GM12892 (cell line): ENCODE measurements at regions not wholly inside any gene's neighbourhood (a gene's known extent, or its start where the extent isn't known, plus 50 kb on each side); places are given as distances from the start of the nearest gene placed in this dataset.
"Not testable (repeated sequence)": the region's sequence is repeated elsewhere in the genome, so short reads cannot be mapped to it uniquely, and the experiment has no call there.

Experiments
- DNase-seq: peaks from one replicate; pipeline ENCODE4 v3.0.0; 2011; ENCODE audit not compliant: insufficient read length
- FAIRE-seq: peaks from 2 replicates; lab custom pipeline; 2011; peaks lifted over from hg19 to GRCh38; lab: Jason Lieb, UNC
- POLR2A ChIP-seq: IDR thresholded peaks from 2 replicates; pipeline ENCODE4 v1.6.1; 2011; ENCODE audit warnings: low read depth, low read length, control low read depth
- POLR2AphosphoS5 ChIP-seq: IDR thresholded peaks from 2 replicates; pipeline ENCODE4 v1.6.1; 2011; ENCODE audit warnings: low read depth, low read length, control low read depth
- TAF1 ChIP-seq: IDR thresholded peaks from 2 replicates; pipeline ENCODE4 v1.6.1; 2011; ENCODE audit warnings: low read depth, mild to moderate bottlenecking, control low read depth, low read length, borderline replicate concordance

DNA sequence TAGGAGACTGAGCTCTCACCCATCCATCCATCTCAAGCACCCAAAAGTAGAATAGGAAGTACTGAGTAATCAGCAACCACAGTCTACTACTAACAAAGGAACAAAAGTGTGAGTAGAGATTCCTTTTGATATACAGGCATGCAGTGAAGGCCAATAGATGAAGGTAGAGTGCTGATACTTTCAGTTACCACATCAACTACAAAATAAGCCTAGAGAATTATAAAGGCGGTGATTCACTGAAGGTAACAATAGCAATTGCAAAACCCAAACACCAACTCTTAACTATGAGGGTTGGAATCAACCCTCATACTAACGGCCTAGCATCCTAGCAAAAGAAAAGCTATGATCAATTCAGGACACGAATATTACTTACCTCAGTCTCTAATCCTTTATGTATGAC is 992.6 kb downstream of the DNAH5 start:
- no peak for FAIRE-seq
- TF ChIP-seq TAF1 (no peak), POLR2A (no peak), POLR2AphosphoS5 (no peak)
- DNase-seq = no peak

GRCh38 chr5:12947379-12947778 is 997.1 kb downstream of the DNAH5 start:
- TF ChIP-seq TAF1 (no peak), POLR2A (no peak), POLR2AphosphoS5 (no peak)
- no peak for FAIRE-seq
- no peak for DNase-seq

DNA sequence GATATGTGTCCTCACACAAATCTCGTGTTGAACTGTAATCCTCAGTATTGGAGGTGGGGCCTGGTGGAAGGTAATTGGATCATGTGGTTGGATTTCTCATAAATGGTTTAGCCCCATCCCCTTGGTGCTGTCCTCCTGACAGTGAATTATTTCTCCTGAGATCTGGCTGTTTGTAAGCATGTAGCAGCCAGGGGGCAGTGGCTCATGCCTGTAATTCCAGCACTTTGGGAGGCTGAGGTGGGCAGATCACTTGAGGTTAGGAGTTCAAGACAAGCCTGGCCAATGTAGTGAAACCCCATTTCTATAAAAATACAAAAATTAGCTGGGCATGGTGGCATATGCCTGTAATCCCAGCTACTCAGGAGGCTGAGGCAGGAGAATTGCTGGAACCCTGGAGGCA is 999.0 kb downstream of the DNAH5 start:
- FAIRE-seq, DNase-seq: not testable (repeated sequence)

- DNase-seq = no peak
- FAIRE-seq = no peak
These were observed 1008.3 kb downstream of the DNAH5 start for GRCh38 chr5:12936221-12936620.

DNA sequence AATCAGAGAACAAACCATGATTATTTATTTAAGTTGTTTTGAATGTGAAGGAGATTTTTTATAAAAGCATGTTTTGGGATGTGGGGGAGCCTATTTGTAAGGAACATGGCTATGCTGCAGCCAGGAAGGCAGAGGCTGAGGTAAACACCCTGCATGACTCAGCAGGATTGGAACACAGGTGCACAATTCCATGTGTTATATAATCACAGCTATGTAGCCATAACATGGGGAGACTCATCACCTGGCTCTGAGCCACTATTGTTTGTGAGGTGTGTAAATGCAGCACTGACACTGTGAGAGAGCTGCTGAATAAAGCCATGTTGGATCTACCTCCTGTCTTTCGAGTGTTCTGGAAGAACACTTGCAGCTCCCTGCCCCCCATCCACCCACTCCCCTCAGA is 1009.8 kb downstream of the DNAH5 start:
- no peak for DNase-seq
- TF ChIP-seq TAF1 = no peak
- TF ChIP-seq POLR2A = no peak
- TF ChIP-seq POLR2AphosphoS5 = no peak
- FAIRE-seq = no peak

More at GRCh38 chr5:12936221-12936620, 1008.3 kb downstream of the DNAH5 start:
- TF ChIP-seq POLR2A (no peak), TAF1 (no peak), POLR2AphosphoS5 (no peak)

DNA sequence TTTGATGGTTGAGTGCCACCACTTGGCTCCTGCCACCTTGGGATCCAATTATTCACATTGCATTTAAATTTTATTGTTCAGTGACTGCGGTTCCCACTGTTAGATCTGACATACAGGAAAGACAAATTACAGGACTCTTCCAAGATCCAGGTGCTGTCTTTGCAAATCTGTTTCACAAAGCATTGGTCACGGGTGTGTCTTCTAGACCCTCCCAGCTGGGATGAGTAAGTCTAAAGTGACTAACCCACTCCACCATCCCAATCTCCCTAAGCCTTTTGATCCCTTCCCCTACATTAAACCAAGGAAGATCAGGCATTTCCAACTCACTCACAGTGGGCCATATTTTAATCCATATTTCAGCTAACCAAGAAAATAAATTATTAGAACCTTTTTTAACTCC is 1016.3 kb upstream of the CTNND2 start:
- DNase-seq (no peak), FAIRE-seq (no peak)
- TF ChIP-seq POLR2AphosphoS5 (no peak), POLR2A (no peak), TAF1 (no peak)

DNA sequence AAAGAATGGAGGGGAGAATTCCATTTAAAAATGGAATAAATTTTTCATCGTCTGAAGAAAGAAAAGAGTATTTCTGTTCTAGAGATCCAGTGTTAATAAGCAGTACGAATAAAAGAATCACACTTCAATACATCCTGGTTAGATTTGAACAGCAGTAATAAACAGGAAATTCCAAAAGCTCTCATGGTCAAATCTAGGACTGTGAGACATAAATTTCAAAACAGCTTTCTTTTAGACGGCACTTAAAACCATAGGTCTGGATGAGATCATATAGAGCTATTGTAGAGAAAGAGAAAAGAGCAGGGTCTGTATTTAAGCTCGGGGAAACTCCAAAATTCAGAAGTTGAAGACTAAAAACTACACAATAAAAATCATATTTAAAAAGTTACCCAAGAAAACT is 1006.9 kb upstream of the CTNND2 start:
- FAIRE-seq = no peak
- TF ChIP-seq POLR2A (no peak), TAF1 (no peak), POLR2AphosphoS5 (no peak)
- DNase-seq = no peak

- TF ChIP-seq POLR2AphosphoS5 = no peak
- TF ChIP-seq POLR2A = no peak
- no peak for TF ChIP-seq TAF1
- FAIRE-seq (no peak), DNase-seq (no peak)
These were observed 1006.4 kb upstream of the CTNND2 start for GRCh38 chr5:12910641-12911040.

DNA sequence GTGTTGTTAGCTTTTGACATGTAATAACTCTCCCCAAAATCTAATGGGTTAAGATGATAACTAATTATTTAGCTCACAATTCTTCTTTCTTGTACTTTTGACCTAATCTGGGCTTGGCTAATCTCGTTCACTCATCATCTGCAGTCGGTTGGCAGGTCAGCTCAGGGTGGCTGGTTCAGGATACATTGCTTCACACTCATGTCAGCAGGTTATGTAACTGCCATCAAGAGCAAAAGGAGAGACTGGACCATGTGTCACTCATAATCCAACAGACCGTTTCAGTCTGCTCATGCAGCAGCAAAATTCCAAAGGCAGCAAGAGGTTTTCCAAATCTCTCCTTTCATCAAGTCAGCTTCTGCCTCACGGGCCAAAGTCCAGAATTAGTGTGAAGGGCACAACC is 998.4 kb upstream of the CTNND2 start:
- TF ChIP-seq TAF1 (no peak), POLR2A (no peak), POLR2AphosphoS5 (no peak)
- FAIRE-seq = no peak
- DNase-seq = no peak

DNA sequence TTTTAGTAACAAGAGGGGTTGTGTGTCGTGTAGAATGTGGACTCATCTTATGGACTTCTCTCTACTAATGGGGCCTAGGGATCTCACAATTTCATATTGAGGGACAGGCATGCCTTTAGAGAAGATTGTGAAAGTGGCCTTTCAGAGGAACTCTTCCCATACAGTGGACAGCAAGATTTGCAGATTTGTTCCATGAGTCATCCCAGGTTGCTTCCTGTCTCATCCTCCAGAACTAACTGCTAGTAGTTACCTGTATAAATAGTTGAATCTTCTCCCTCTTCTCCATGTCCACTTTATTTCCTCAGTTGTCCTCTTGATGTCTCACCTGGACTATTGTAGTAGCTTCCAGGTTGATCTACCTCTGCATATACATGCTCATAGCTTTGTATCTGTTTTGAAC is 997.5 kb upstream of the CTNND2 start:
- FAIRE-seq = no peak
- TF ChIP-seq TAF1 (no peak), POLR2AphosphoS5 (no peak), POLR2A (no peak)

GRCh38 chr5:12896086-12896485 is 991.8 kb upstream of the CTNND2 start:
- no peak for FAIRE-seq
- no peak for DNase-seq
- TF ChIP-seq POLR2AphosphoS5 = no peak
- TF ChIP-seq TAF1 = no peak
- no peak for TF ChIP-seq POLR2A

More for the DNA sequence above, 997.5 kb upstream of the CTNND2 start:
- no peak for DNase-seq

GRCh38 chr5:12885018-12885417 is 980.8 kb upstream of the CTNND2 start:
- FAIRE-seq = no peak

GRCh38 chr5:12883395-12883794 is 979.1 kb upstream of the CTNND2 start:
- FAIRE-seq = no peak
- TF ChIP-seq POLR2A (no peak), TAF1 (no peak), POLR2AphosphoS5 (no peak)
- no peak for DNase-seq

More at GRCh38 chr5:12885018-12885417, 980.8 kb upstream of the CTNND2 start:
- DNase-seq = no peak
- no peak for TF ChIP-seq TAF1
- no peak for TF ChIP-seq POLR2AphosphoS5
- TF ChIP-seq POLR2A = no peak
